ENCODE measurements at regions not wholly inside any gene's neighbourhood (a gene's known extent, or its start where the extent isn't known, plus 50 kb on each side); places are given as distances from the start of the nearest gene placed in this dataset.

DNA sequence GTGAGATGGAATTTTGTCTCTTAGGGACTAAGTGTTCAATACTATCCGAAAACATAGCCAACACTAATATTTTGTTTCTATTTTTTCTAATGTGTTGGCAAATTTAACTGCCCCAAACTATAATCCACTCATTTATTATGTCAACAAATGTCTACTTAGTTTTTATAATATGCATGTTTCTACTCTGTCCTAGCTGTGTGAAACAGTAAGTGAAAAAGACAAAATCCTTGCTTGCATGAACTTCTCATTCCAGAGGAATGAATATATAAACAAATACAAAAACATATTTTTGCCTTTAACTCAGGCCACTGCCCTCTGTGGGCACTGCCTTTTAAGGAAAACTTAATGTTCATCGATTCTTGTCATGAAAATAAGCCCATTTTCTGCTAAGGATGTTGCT is 1275.4 kb upstream of the CDH18 start:
- DNase-seq: no peak
- TF ChIP-seq GATA1 (IDR thresholded peaks at IDR 0.05; ENCODE audit: low read depth, low read length) (no peak), POLR2A (IDR thresholded peaks at IDR 0.05; ENCODE audit: low read length) (no peak)

DNA sequence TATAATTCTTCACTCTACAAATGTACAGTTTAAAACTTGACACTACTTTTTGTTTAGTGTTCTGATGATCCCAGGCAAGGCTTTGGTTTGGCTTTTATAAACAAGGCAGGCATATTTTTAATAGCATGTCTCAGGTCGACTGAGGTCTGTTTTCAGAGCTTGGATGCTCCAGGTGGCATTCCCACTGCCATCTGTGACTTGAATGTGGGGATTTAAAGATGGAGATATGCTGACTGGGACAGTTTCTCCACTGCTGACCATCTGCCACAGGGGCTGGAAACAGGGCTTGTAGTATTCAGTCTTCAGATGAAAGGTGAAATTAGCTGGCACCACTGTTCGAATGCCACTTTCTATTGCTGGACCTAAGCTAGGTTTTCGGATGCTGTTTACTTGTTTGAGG is 1266.2 kb upstream of the CDH18 start:
- TF ChIP-seq POLR2A (IDR thresholded peaks at IDR 0.05; ENCODE audit: low read length) (no peak), GATA1 (IDR thresholded peaks at IDR 0.05; ENCODE audit: low read depth, low read length) (no peak)

DNA sequence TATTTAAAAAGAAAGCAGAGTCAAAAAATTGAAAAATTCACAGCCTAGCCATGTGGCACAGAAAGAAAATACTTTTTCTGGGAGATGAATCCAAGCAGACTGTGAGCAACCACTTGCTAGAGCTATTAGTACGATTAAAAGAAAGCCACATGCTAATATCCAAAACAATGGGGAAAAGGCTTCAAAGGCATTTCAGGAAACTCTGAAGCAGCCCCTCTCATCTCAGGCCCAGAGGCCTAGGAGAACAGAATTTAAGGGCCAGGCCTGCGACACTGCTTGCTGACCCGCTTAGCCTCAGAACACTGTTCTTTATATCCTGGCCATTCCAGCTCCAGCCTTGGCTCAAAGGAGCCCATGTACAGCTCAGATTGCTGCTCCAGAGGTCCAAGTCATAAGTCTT is 1257.0 kb upstream of the CDH18 start:
- no peak for TF ChIP-seq POLR2A (IDR thresholded peaks at IDR 0.05; ENCODE audit: low read length)
- TF ChIP-seq GATA1 (IDR thresholded peaks at IDR 0.05; ENCODE audit: low read depth, low read length): no peak
- DNase-seq: no peak

More for the DNA sequence above, 1266.2 kb upstream of the CDH18 start:
- no peak for DNase-seq

DNA sequence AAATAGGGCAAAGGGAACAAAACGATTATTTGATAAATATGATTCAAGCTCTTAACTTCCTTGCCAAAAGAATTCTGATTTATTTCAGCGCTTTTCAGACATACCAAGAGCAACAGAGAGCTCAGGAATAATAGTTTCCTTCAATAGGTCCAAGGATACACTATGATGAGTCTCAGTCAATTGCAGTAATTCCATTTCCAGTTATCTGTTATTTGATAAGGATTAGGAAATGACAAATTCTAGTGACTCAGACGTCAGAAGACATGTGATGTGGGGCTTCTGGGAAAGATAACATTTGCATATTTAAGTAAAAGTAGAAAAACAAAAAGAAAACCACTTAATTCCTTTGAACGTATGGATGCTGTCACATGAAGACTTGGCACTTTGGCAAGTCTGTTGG is 1250.8 kb upstream of the CDH18 start:
- TF ChIP-seq POLR2A (IDR thresholded peaks at IDR 0.05; ENCODE audit: low read length) (no peak), GATA1 (IDR thresholded peaks at IDR 0.05; ENCODE audit: low read depth, low read length) (no peak)
- no peak for DNase-seq

DNA sequence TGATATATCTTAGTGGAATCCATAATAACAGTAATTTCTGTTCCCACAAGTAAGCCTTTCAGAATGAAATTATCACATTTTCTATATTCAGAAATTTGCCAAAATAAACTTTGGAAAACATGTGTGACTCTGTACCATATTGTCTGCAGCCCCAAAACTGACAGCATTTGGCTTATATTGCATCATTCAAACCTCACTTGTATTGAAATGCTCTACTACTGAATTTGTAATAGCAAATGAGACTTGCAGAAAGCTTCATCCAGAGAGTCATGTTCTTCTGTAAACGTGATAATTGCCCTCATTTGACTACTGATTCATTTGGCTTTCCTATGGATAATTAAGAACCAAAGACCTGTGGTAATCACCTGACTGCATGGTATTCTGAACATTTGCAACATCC is 1249.5 kb upstream of the CDH18 start:
- TF ChIP-seq POLR2A (IDR thresholded peaks at IDR 0.05; ENCODE audit: low read length) (no peak), GATA1 (IDR thresholded peaks at IDR 0.05; ENCODE audit: low read depth, low read length) (no peak)
- DNase-seq: no peak

GRCh38 chr5:21236971-21237427 is 1249.0 kb upstream of the CDH18 start:
- TF ChIP-seq GATA1 (IDR thresholded peaks at IDR 0.05; ENCODE audit: low read depth, low read length) (no peak), POLR2A (IDR thresholded peaks at IDR 0.05; ENCODE audit: low read length) (no peak)
- no peak for DNase-seq

- no peak for DNase-seq
- no peak for TF ChIP-seq GATA1 (IDR thresholded peaks at IDR 0.05; ENCODE audit: low read depth, low read length)
- TF ChIP-seq POLR2A (IDR thresholded peaks at IDR 0.05; ENCODE audit: low read length): no peak
Observed at GRCh38 chr5:21236104-21236503, 1248.1 kb upstream of the CDH18 start.

GRCh38 chr5:21225223-21226064 is 1237.4 kb upstream of the CDH18 start:
- DNase-seq: peak in 1 of 2 experiments; percentile 37
- TF ChIP-seq POLR2A (IDR thresholded peaks at IDR 0.05; ENCODE audit: low read length): no peak
- TF ChIP-seq GATA1 (IDR thresholded peaks at IDR 0.05; ENCODE audit: low read depth, low read length): no peak

GRCh38 chr5:21221616-21222015 is 1233.6 kb upstream of the CDH18 start:
- TF ChIP-seq POLR2A (IDR thresholded peaks at IDR 0.05; ENCODE audit: low read length): no peak
- TF ChIP-seq GATA1 (IDR thresholded peaks at IDR 0.05; ENCODE audit: low read depth, low read length): no peak
- no peak for DNase-seq

GRCh38 chr5:21219966-21220365 is 1232.0 kb upstream of the CDH18 start:
- DNase-seq: no peak
- no peak for TF ChIP-seq POLR2A (IDR thresholded peaks at IDR 0.05; ENCODE audit: low read length)
- TF ChIP-seq GATA1 (IDR thresholded peaks at IDR 0.05; ENCODE audit: low read depth, low read length): no peak

GRCh38 chr5:21219251-21219650 is 1231.3 kb upstream of the CDH18 start:
- DNase-seq: no peak
- TF ChIP-seq POLR2A (IDR thresholded peaks at IDR 0.05; ENCODE audit: low read length) (no peak), GATA1 (IDR thresholded peaks at IDR 0.05; ENCODE audit: low read depth, low read length) (no peak)

DNA sequence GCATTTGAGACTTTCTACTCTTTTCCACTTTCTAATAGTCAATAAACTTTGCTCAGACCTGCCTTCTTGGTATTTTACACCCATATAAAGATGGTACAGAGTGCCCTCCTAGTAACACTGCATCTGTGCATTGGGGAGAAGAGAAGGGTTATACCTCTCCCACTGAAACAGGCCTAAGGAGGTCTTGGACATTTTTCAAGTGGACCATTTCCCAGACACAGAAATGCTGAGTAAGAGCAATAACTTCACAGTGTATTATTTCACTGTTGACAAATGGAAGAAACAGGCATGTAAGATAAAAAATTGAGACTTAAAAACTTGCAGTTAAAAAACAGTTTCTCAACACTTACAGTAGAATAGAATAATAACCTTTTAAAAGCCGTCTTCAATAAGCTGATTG is 1224.0 kb upstream of the CDH18 start:
- DNase-seq: no peak
- TF ChIP-seq POLR2A (IDR thresholded peaks at IDR 0.05; ENCODE audit: low read length): no peak

- no peak for DNase-seq
- TF ChIP-seq GATA1 (IDR thresholded peaks at IDR 0.05; ENCODE audit: low read depth, low read length): no peak
- TF ChIP-seq POLR2A (IDR thresholded peaks at IDR 0.05; ENCODE audit: low read length): no peak
Observed at GRCh38 chr5:21209409-21209808, 1221.4 kb upstream of the CDH18 start.

- no peak for TF ChIP-seq GATA1 (IDR thresholded peaks at IDR 0.05; ENCODE audit: low read depth, low read length)
- no peak for TF ChIP-seq POLR2A (IDR thresholded peaks at IDR 0.05; ENCODE audit: low read length)
- no peak for DNase-seq
Observed at GRCh38 chr5:21199087-21199486, 1211.1 kb upstream of the CDH18 start.

- no peak for DNase-seq
- no peak for TF ChIP-seq POLR2A (IDR thresholded peaks at IDR 0.05; ENCODE audit: low read length)
- TF ChIP-seq GATA1 (IDR thresholded peaks at IDR 0.05; ENCODE audit: low read depth, low read length): no peak
Observed at GRCh38 chr5:21195145-21195544, 1207.1 kb upstream of the CDH18 start.
